K562 (cell line): ENCODE measurements at regions not wholly inside any gene's neighbourhood (a gene's known extent, or its start where the extent isn't known, plus 50 kb on each side); places are given as distances from the start of the nearest gene placed in this dataset.

ENCODE experiments used
- ATAC-seq: fragments of 200-7000 bp; cut with Tn5 transposase; 3 replicates; pipeline ENCODE4 v1.9.1; 2020; ENCODE audit warnings: moderate library complexity
- BruUV-seq: library from RNA; stranded (reverse); fragments of 400-500 nt; replicated peaks from 2 replicates; lab custom pipeline; 2021; lab: Mats Ljungman, UMichigan
- CTCF ChIA-PET: fragments of 300-600 bp; formaldehyde crosslinking; extraction: SDS; loops from one replicate; lab custom pipeline; 2021; ENCODE audit warnings: low intra/inter-chr PET ratio; lab: Yijun Ruan, JAX
- POLR2A ChIA-PET: fragments of 300-600, 350-650 bp; sonication (Branson Sonifier 250); formaldehyde crosslinking; extraction: SDS; loops from one replicate; lab custom pipeline; 2021; ENCODE audit warnings: antibody characterized with exemption, inconsistent platforms; lab: Yijun Ruan, JAX
- DNase-seq, 4 experiments: peaks; one replicate each; pipeline versions ENCODE4 v3.0.0 to v3.0.0-alpha.2; 2011 to 2018; ENCODE audit warnings: low spot score in 3 of 4, mixed read lengths in 3 of 4; ENCODE audit errors: extremely low read depth in 1 of 4
- FAIRE-seq: peaks from 2 replicates; lab custom pipeline; 2011; peaks lifted over from hg19 to GRCh38; lab: Jason Lieb, UNC
- H2AFZ ChIP-seq: 2 replicates; pipeline ENCODE4 v1.6.0; 2011; ENCODE audit warnings: low read depth, low read length, control low read depth, inconsistent platforms
- H3K27ac ChIP-seq: fragments of 200-600 bp; 3 replicates; pipeline ENCODE4 v1.8.0; 2011; ENCODE audit warnings: low read depth, mild to moderate bottlenecking, control low read depth, inconsistent platforms, low read length, moderate library complexity, mixed read lengths; ENCODE audit errors: extremely low read depth
- H3K27me3 ChIP-seq, 2 experiments: fragments of 300-600 bp in 1 of 2; 2 replicates in 1 of 2; 3 replicates in 1 of 2; pipeline versions ENCODE4 v1.6.0 to v1.8.0; 2011; ENCODE audit warnings: inconsistent platforms in 2 of 2, low read length in 2 of 2, mild to moderate bottlenecking in 1 of 2, mixed read lengths in 1 of 2, moderate library complexity in 1 of 2; ENCODE audit not compliant: control insufficient read depth in 2 of 2, insufficient read depth in 2 of 2
- H3K36me3 ChIP-seq: fragments of 300-600 bp; 3 replicates; pipeline ENCODE4 v1.8.0; 2011; ENCODE audit warnings: mild to moderate bottlenecking, low read length, inconsistent platforms; ENCODE audit not compliant: control insufficient read depth, insufficient read depth
- H3K4me1 ChIP-seq, 2 experiments: fragments of 200-600 bp in 1 of 2; replicated peaks in 1 of 2; 2 replicates in 1 of 2; 3 replicates in 1 of 2; pipeline versions ENCODE4 v1.5.1 to v1.8.0; 2011; ENCODE audit warnings: inconsistent platforms in 2 of 2, low read length in 2 of 2, mild to moderate bottlenecking in 1 of 2, mixed read lengths in 1 of 2, moderate library complexity in 1 of 2; ENCODE audit not compliant: control insufficient read depth in 2 of 2, insufficient read depth in 2 of 2
- H3K4me2 ChIP-seq: 2 replicates; pipeline ENCODE4 v1.6.1; 2011; ENCODE audit warnings: low read length, control low read depth, inconsistent platforms, mixed read lengths; ENCODE audit not compliant: insufficient read depth
- H3K4me3 ChIP-seq: fragments of 200-600 bp; sonication (generic), shearing (Covaris generic); 2 replicates; pipeline ENCODE4 v1.5.1; 2016; ENCODE audit warnings: control low read depth, inconsistent platforms
- H3K79me2 ChIP-seq: fragments of 200-600 bp; 3 replicates; pipeline ENCODE4 v1.8.0; 2011; ENCODE audit warnings: low read length, inconsistent platforms; ENCODE audit not compliant: control insufficient read depth, insufficient read depth
- H3K9ac ChIP-seq, 2 experiments: 2 replicates each; pipeline versions ENCODE4 v1.6.0 to v1.6.1; 2011; ENCODE audit warnings: low read depth in 2 of 2, low read length in 2 of 2, control low read depth in 1 of 2, inconsistent platforms in 1 of 2, mild to moderate bottlenecking in 1 of 2, mixed read lengths in 1 of 2; ENCODE audit not compliant: insufficient read depth in 1 of 2
- H3K9me1 ChIP-seq: one replicate; pipeline ENCODE4 v1.6.0; 2011; ENCODE audit warnings: inconsistent platforms, mild to moderate bottlenecking, low read length, moderate library complexity; ENCODE audit not compliant: control insufficient read depth, insufficient read depth
- H3K9me3 ChIP-seq: replicated peaks from 2 replicates; pipeline ENCODE4 v1.5.1; 2011; ENCODE audit warnings: low read depth, low read length, inconsistent platforms; ENCODE audit not compliant: control insufficient read depth, insufficient read depth
- H4K20me1 ChIP-seq: replicated peaks from 2 replicates; pipeline ENCODE4 v1.6.1; 2011; ENCODE audit warnings: low read length, inconsistent platforms, mixed read lengths; ENCODE audit not compliant: control insufficient read depth, insufficient read depth
- ADNP ChIP-seq: fragments of 200-800 bp; sonication (Bioruptor generic); IDR thresholded peaks from 2 replicates; pipeline ENCODE4 v1.6.1; 2016; ENCODE audit warnings: missing genetic modification characterization, missing compliant biosample characterization
- DMBX1 ChIP-seq: fragments of 250-450 bp; sonication (Bioruptor Pico); IDR thresholded peaks from 2 replicates; pipeline ENCODE4 v1.8.0; 2022; ENCODE audit warnings: inconsistent platforms, mild to moderate bottlenecking, moderate library complexity, borderline replicate concordance
- GABPA ChIP-seq: fragments of 200-800 bp; sonication (Bioruptor generic); conservative IDR thresholded peaks from 2 replicates; pipeline ENCODE4 v1.6.1; 2016; ENCODE audit warnings: low read depth, missing genetic modification characterization, missing compliant biosample characterization
- GMEB1 ChIP-seq: fragments of 250-450 bp; sonication (Bioruptor Pico); IDR thresholded peaks from 2 replicates; pipeline ENCODE4 v1.4.0; 2020; ENCODE audit warnings: mild to moderate bottlenecking
- HDAC6 ChIP-seq: IDR thresholded peaks from 2 replicates; pipeline ENCODE4 v1.6.1; 2012; ENCODE audit warnings: low read depth, mild to moderate bottlenecking, control low read depth, inconsistent platforms, low read length, moderate library complexity
- HOMEZ ChIP-seq: fragments of 250-450 bp; sonication (Bioruptor Pico); IDR thresholded peaks from 2 replicates; pipeline ENCODE4 v1.4.0; 2020; ENCODE audit warnings: mild to moderate bottlenecking, moderate library complexity
- MTA1 ChIP-seq: fragments of 450-650 bp; IDR thresholded peaks from 2 replicates; pipeline ENCODE4 v1.6.1; 2017; ENCODE audit warnings: borderline replicate concordance
- SMAD3 ChIP-seq: fragments of 450-650 bp; formaldehyde crosslinking; conservative IDR thresholded peaks from 2 replicates; pipeline ENCODE4 v1.4.0; 2020; ENCODE audit warnings: mild to moderate bottlenecking
- ZNF146 ChIP-seq: IDR thresholded peaks from one replicate; pipeline ENCODE4 v1.6.1; 2018; ENCODE audit warnings: missing compliant biosample characterization; ENCODE audit not compliant: unreplicated experiment
- ZNF280B ChIP-seq: fragments of 250-450 bp; sonication (Bioruptor Pico); IDR thresholded peaks from 2 replicates; pipeline ENCODE4 v1.5.1; 2021; ENCODE audit warnings: mild to moderate bottlenecking
- ZNF583 ChIP-seq: fragments of 250-450 bp; sonication (Bioruptor Pico); IDR thresholded peaks from 2 replicates; pipeline ENCODE4 v1.4.0; 2020
- WGBS: fragments of 100-300 bp; shearing (Covaris generic); methylation state at CpG from one replicate; pipeline ENCODE4 v1.1.6; 2016; ENCODE audit warnings: low coverage, mixed read lengths; ENCODE audit not compliant: insufficient coverage; ENCODE audit errors: missing lambda C conversion rate; 5-methylcytosine and 5-hydroxymethylcytosine counted together
- in situ Hi-C: fragments of 300-500 bp; cut with MboI; formaldehyde crosslinking; loops from 4 replicates; pipeline ENCODE4 v1.15.0; 2018; ENCODE audit warnings: inconsistent platforms, mixed read lengths
- intact Hi-C: fragments of 100-400 bp; cut with micrococcal nuclease; formaldehyde crosslinking; loops from 2 replicates; pipeline ENCODE4 v1.14.2; 2022
- TF ChIP-seq, protein P1 (sequence below): fragments of 250-450 bp; sonication (Bioruptor Pico); IDR thresholded peaks from 2 replicates; pipeline ENCODE4 v1.8.0; 2021; ENCODE audit warnings: moderate library complexity, mild to moderate bottlenecking, inconsistent platforms
- TF ChIP-seq, protein P2 (sequence below): fragments of 450-650 bp; IDR thresholded peaks from 2 replicates; pipeline ENCODE4 v1.6.1; 2016; ENCODE audit warnings: low read depth, mild to moderate bottlenecking, moderate library complexity
- TF ChIP-seq, protein P3 (sequence below): fragments of 250-450 bp; sonication (Bioruptor Pico); IDR thresholded peaks from 2 replicates; pipeline ENCODE4 v1.5.0; 2022; ENCODE audit warnings: mild to moderate bottlenecking

DNA sequence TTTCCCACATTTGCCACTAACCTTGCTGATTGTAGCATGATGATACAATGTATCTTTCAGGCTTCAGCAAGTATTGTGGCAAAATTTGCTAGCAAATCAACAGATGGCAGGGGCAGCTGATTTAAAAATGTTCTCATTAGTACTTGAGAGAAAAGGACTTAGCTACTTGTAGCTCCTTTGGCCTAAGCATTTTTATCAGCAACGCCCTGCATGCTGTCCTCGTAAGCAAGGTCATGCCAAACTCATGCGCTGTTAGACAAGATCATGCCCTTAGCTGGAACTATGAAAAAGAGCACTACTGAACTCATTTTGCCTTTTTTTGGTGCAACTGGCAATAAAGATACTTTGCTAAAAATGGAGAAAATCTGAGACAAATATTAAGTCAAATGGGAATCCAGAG is 197.1 kb downstream of the ICE1 start:
- Histone ChIP-seq H2AFZ (no peak overlapping the region), H3K27ac (no peak overlapping the region), H3K4me1 (0 out of 5 replicates have a peak, but pooled peaks cover 0 to 3% of the 10 kb centered on the region in 2 experiments), H3K79me2 (no peaks in the 10 kb centered on the region), H3K9me1 (no peaks in the 10 kb centered on the region), H4K20me1 (no peaks in the 10 kb centered on the region), H3K4me3 (no peak overlapping the region), H3K9me3 (no peaks in the 10 kb centered on the region), H3K4me2 (no peak overlapping the region), H3K9ac (no peak overlapping the region), H3K27me3 (no peaks in the 10 kb centered on the region), H3K36me3 (no peaks in the 10 kb centered on the region)
- no peak for ATAC-seq
- DNase-seq, result no peak
- CTCF ChIA-PET, result no interaction called here
- intact Hi-C loops, result no loop called here
- 0% methylated on average over 3 of the region's 3 CpGs for WGBS
- no TSS peak for BruUV-seq
- POLR2A ChIA-PET, result interaction anchor here (0.6 kb wide), 1 partner anchor 1156 kb away, joined by 3 read pairs; no protein-coding TSS in a partner anchor
- FAIRE-seq, result no peak
- in situ Hi-C loops, result no loop called here
- TF ChIP-seq MTA1 (no peak), ZNF280B (CRISPR knock-in tag) (no peak), GABPA (tag) (no peak), SMAD3 (no peak), HDAC6 (no peak), ZNF583 (CRISPR knock-in tag) (no peak), ADNP (tag) (no peak), ZNF146 (CRISPR knock-in tag) (no peak), HOMEZ (CRISPR knock-in tag) (no peak), GMEB1 (CRISPR knock-in tag) (no peak), DMBX1 (CRISPR knock-in tag) (no peak)
- TF ChIP-seq, protein P1, sequence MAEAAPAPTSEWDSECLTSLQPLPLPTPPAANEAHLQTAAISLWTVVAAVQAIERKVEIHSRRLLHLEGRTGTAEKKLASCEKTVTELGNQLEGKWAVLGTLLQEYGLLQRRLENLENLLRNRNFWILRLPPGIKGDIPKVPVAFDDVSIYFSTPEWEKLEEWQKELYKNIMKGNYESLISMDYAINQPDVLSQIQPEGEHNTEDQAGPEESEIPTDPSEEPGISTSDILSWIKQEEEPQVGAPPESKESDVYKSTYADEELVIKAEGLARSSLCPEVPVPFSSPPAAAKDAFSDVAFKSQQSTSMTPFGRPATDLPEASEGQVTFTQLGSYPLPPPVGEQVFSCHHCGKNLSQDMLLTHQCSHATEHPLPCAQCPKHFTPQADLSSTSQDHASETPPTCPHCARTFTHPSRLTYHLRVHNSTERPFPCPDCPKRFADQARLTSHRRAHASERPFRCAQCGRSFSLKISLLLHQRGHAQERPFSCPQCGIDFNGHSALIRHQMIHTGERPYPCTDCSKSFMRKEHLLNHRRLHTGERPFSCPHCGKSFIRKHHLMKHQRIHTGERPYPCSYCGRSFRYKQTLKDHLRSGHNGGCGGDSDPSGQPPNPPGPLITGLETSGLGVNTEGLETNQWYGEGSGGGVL (CRISPR knock-in tag), result no peak
- TF ChIP-seq, protein P2, sequence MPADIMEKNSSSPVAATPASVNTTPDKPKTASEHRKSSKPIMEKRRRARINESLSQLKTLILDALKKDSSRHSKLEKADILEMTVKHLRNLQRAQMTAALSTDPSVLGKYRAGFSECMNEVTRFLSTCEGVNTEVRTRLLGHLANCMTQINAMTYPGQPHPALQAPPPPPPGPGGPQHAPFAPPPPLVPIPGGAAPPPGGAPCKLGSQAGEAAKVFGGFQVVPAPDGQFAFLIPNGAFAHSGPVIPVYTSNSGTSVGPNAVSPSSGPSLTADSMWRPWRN, result no peak
- TF ChIP-seq, protein P3, sequence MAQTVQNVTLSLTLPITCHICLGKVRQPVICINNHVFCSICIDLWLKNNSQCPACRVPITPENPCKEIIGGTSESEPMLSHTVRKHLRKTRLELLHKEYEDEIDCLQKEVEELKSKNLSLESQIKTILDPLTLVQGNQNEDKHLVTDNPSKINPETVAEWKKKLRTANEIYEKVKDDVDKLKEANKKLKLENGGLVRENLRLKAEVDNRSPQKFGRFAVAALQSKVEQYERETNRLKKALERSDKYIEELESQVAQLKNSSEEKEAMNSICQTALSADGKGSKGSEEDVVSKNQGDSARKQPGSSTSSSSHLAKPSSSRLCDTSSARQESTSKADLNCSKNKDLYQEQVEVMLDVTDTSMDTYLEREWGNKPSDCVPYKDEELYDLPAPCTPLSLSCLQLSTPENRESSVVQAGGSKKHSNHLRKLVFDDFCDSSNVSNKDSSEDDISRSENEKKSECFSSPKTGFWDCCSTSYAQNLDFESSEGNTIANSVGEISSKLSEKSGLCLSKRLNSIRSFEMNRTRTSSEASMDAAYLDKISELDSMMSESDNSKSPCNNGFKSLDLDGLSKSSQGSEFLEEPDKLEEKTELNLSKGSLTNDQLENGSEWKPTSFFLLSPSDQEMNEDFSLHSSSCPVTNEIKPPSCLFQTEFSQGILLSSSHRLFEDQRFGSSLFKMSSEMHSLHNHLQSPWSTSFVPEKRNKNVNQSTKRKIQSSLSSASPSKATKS (CRISPR knock-in tag), result no peak
